ENCODE measurements at regions not wholly inside any gene's neighbourhood (a gene's known extent, or its start where the extent isn't known, plus 50 kb on each side); places are given as distances from the start of the nearest gene placed in this dataset.
A peak's percentile ranks its signal among the peaks of the same experiment; 100 is the strongest.

GRCh38 chr13:85254641-85255040 lies 544.6 kb downstream of the SLITRK6 start:
- Histone ChIP-seq H3K9me3 (ENCODE audit: low read length) (no peaks in the 10 kb centered on the region), H3K9ac (ENCODE audit: low read length) (no peak overlapping the region), H3K36me3 (ENCODE audit: insufficient read depth, low read length) (no peaks in the 10 kb centered on the region), H3K79me2 (ENCODE audit: low read length) (no peaks in the 10 kb centered on the region), H3K27me3 (ENCODE audit: low read length) (no peaks in the 10 kb centered on the region), H3K9me2 (replicated peaks; ENCODE audit: insufficient read depth, low read length) (no peaks in the 10 kb centered on the region), H3K27ac (ENCODE audit: low read length) (no peak overlapping the region), H2AFZ (ENCODE audit: low read length) (no peak overlapping the region), H3K4me3 (ENCODE audit: low read length) (no peak overlapping the region), H4K20me1 (ENCODE audit: insufficient read depth, low read depth, low read length) (no peaks in the 10 kb centered on the region), H3K4me2 (ENCODE audit: low read depth, low read length, poor library complexity, severe bottlenecking) (no peak overlapping the region), H3K4me1 (ENCODE audit: low read length) (peaks cover 11% of the 10 kb centered on the region; the same call in 1 of the 2 replicates)
- DNase-seq = no peak

- Histone ChIP-seq H3K4me3 (ENCODE audit: low read length) (no peak overlapping the region), H3K9me3 (ENCODE audit: low read length) (no peaks in the 10 kb centered on the region), H3K27ac (ENCODE audit: low read length) (no peak overlapping the region), H3K9me2 (replicated peaks; ENCODE audit: insufficient read depth, low read length) (no peaks in the 10 kb centered on the region), H3K36me3 (ENCODE audit: insufficient read depth, low read length) (no peaks in the 10 kb centered on the region), H3K27me3 (ENCODE audit: low read length) (no peaks in the 10 kb centered on the region), H3K4me2 (ENCODE audit: low read depth, low read length, poor library complexity, severe bottlenecking) (no peak overlapping the region), H3K9ac (ENCODE audit: low read length) (no peak overlapping the region), H2AFZ (ENCODE audit: low read length) (peak overlapping the region; percentile 73; the same call in 1 of the 2 replicates), H4K20me1 (ENCODE audit: insufficient read depth, low read depth, low read length) (no peaks in the 10 kb centered on the region), H3K4me1 (ENCODE audit: low read length) (peaks cover 13% of the 10 kb centered on the region; the same call in 1 of the 2 replicates), H3K79me2 (ENCODE audit: low read length) (no peaks in the 10 kb centered on the region)
- DNase-seq = no peak
These were observed 550.1 kb downstream of the SLITRK6 start for GRCh38 chr13:85249151-85249550.

- Histone ChIP-seq H3K9me3 (ENCODE audit: low read length) (no peaks in the 10 kb centered on the region), H3K27ac (ENCODE audit: low read length) (no peak overlapping the region), H3K4me2 (ENCODE audit: low read depth, low read length, poor library complexity, severe bottlenecking) (no peak overlapping the region), H3K4me1 (ENCODE audit: low read length) (peaks cover 13% of the 10 kb centered on the region; the same call in 1 of the 2 replicates), H4K20me1 (ENCODE audit: insufficient read depth, low read depth, low read length) (no peaks in the 10 kb centered on the region), H2AFZ (ENCODE audit: low read length) (no peak overlapping the region), H3K79me2 (ENCODE audit: low read length) (no peaks in the 10 kb centered on the region), H3K4me3 (ENCODE audit: low read length) (no peak overlapping the region), H3K9me2 (replicated peaks; ENCODE audit: insufficient read depth, low read length) (no peaks in the 10 kb centered on the region), H3K36me3 (ENCODE audit: insufficient read depth, low read length) (no peaks in the 10 kb centered on the region), H3K27me3 (ENCODE audit: low read length) (no peaks in the 10 kb centered on the region), H3K9ac (ENCODE audit: low read length) (no peak overlapping the region)
- DNase-seq = no peak
These were observed 551.4 kb downstream of the SLITRK6 start for GRCh38 chr13:85247780-85248179.

DNA sequence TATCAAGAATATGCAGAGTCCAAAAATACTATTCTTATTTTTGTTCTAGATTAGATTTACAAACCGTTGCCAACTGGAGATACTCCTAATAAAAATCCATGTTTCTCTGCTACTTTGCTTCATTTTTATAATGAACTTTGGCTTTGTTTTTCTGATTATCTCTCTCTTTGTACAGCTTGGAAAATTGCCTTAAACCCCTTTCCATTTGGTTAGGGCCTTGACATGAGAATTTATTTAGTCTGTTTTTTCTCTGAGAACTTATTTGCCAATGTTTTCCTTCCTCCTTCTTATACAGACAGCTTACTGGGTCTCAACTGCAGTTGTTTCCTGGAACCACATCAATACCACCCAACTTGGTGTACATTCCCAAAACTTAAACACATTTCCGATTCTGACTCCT lies 555.4 kb downstream of the SLITRK6 start:
- H3K9ac ChIP-seq (ENCODE audit: low read length) = no peak overlapping the region
- no peaks in the 10 kb centered on the region for H3K79me2 ChIP-seq (ENCODE audit: low read length)
- H3K9me2 ChIP-seq (replicated peaks; ENCODE audit: insufficient read depth, low read length) = no peaks in the 10 kb centered on the region
- peak overlapping the region; percentile 57; the same call in 1 of the 2 replicates for H2AFZ ChIP-seq (ENCODE audit: low read length)
- no peak for DNase-seq
- no peaks in the 10 kb centered on the region for H3K36me3 ChIP-seq (ENCODE audit: insufficient read depth, low read length)
- H3K27me3 ChIP-seq (ENCODE audit: low read length) = no peaks in the 10 kb centered on the region
- no peaks in the 10 kb centered on the region for H4K20me1 ChIP-seq (ENCODE audit: insufficient read depth, low read depth, low read length)
- H3K4me3 ChIP-seq (ENCODE audit: low read length) = no peak overlapping the region
- H3K9me3 ChIP-seq (ENCODE audit: low read length) = no peaks in the 10 kb centered on the region
- no peak overlapping the region for H3K27ac ChIP-seq (ENCODE audit: low read length)
- H3K4me2 ChIP-seq (ENCODE audit: low read depth, low read length, poor library complexity, severe bottlenecking) = no peak overlapping the region
- no peaks in the 10 kb centered on the region for H3K4me1 ChIP-seq (ENCODE audit: low read length)

DNA sequence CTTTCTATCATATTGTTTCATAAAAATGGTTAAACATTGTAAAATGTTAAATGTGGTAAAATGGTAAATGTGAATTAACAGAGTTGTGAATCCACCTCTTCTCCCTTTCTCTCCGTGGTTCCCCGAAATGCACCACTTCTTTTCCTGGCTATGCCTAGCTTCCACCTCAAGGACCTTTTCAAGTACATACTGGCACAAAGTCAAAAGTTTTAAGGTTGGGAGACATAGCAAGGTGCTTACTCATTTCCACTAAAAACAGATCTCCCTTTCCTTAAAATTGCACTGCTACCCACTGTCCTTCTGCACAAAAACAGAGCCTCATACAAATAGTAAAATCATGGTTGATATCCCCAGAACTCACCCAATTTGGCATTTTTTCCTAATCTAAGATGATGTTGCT lies 558.2 kb downstream of the SLITRK6 start:
- no peaks in the 10 kb centered on the region for H3K4me1 ChIP-seq (ENCODE audit: low read length)
- no peaks in the 10 kb centered on the region for H3K36me3 ChIP-seq (ENCODE audit: insufficient read depth, low read length)
- H3K4me2 ChIP-seq (ENCODE audit: low read depth, low read length, poor library complexity, severe bottlenecking) = no peak overlapping the region
- H4K20me1 ChIP-seq (ENCODE audit: insufficient read depth, low read depth, low read length) = no peaks in the 10 kb centered on the region
- H3K4me3 ChIP-seq (ENCODE audit: low read length) = no peak overlapping the region
- H3K9ac ChIP-seq (ENCODE audit: low read length) = no peak overlapping the region
- no peaks in the 10 kb centered on the region for H3K9me2 ChIP-seq (replicated peaks; ENCODE audit: insufficient read depth, low read length)
- H2AFZ ChIP-seq (ENCODE audit: low read length) = 0 out of 2 replicates have a peak overlapping the region, but pooled peaks have one; percentile 60
- no peaks in the 10 kb centered on the region for H3K27me3 ChIP-seq (ENCODE audit: low read length)
- H3K79me2 ChIP-seq (ENCODE audit: low read length) = no peaks in the 10 kb centered on the region
- no peaks in the 10 kb centered on the region for H3K9me3 ChIP-seq (ENCODE audit: low read length)
- no peak for DNase-seq
- H3K27ac ChIP-seq (ENCODE audit: low read length) = no peak overlapping the region

DNA sequence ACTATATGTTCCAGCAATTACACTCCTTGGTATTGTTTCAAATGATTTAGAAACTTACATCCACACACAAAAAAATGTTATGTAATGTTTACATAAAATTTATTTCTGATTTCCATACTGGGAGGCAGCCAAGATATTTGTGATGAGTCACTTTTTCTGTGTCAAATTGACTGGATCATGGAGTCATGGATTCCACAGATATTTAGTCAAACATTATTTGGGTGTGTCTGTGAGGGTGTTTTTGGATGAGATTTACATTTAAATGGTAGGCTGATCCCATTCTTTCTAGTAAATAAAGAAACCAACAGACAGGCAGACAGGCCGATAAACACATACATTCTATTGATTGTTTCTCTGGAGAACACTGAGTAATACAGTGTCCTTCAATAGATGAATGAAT lies 562.8 kb downstream of the SLITRK6 start:
- Histone ChIP-seq H2AFZ (ENCODE audit: low read length) (no peak overlapping the region), H3K27me3 (ENCODE audit: low read length) (no peaks in the 10 kb centered on the region), H3K9me2 (replicated peaks; ENCODE audit: insufficient read depth, low read length) (no peaks in the 10 kb centered on the region), H3K9ac (ENCODE audit: low read length) (no peak overlapping the region), H3K4me2 (ENCODE audit: low read depth, low read length, poor library complexity, severe bottlenecking) (no peak overlapping the region), H3K4me1 (ENCODE audit: low read length) (no peaks in the 10 kb centered on the region), H3K79me2 (ENCODE audit: low read length) (no peaks in the 10 kb centered on the region), H3K9me3 (ENCODE audit: low read length) (no peaks in the 10 kb centered on the region), H3K27ac (ENCODE audit: low read length) (no peak overlapping the region), H4K20me1 (ENCODE audit: insufficient read depth, low read depth, low read length) (no peaks in the 10 kb centered on the region), H3K4me3 (ENCODE audit: low read length) (no peak overlapping the region), H3K36me3 (ENCODE audit: insufficient read depth, low read length) (no peaks in the 10 kb centered on the region)
- DNase-seq = no peak

DNA sequence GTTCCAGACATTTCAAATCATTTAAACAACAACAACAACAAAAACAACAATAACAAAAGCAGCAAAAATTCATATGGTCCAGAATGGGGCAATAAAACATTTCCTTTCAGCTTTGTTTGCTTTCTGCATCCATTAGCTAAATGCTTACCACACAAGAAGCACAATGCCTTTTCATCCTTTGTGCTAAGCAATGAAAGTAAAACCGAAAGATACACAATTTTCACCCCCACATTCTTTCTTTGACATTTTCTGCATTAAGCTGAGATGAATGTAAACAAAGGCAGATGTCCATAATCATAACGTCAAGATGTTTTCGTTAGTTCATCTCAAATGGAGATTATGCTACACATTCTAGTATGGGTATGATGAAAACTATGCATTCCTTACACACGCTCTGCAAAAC lies 568.5 kb downstream of the SLITRK6 start:
- DNase-seq = no peak
- Histone ChIP-seq H2AFZ (ENCODE audit: low read length) (peak overlapping the region; percentile 40), H3K79me2 (ENCODE audit: low read length) (no peaks in the 10 kb centered on the region)

DNA sequence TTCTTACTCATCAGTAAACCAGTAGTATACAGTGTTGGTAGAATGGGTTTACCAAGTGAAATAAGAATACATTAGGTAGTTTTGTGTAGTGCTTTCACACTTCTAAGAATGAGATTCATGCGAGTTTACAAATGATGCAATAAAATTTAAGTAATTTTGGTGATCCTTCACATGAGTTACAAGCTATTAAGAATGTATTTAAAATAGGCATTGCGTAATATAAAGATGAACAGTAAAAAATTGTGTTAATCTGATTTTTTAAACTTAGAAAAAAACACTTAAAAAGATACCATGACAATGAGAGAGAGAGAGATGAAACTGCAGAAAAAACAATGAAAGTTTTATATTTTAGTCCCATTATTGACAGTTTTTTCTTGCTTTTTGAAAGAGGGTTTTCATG lies 570.5 kb downstream of the SLITRK6 start:
- Histone ChIP-seq H3K27me3 (ENCODE audit: low read length) (no peaks in the 10 kb centered on the region), H3K9me2 (replicated peaks; ENCODE audit: insufficient read depth, low read length) (no peaks in the 10 kb centered on the region), H2AFZ (ENCODE audit: low read length) (0 out of 2 replicates have a peak overlapping the region, but pooled peaks have one; percentile 36), H3K27ac (ENCODE audit: low read length) (no peak overlapping the region), H3K4me3 (ENCODE audit: low read length) (no peak overlapping the region), H3K4me1 (ENCODE audit: low read length) (peaks cover 12% of the 10 kb centered on the region), H3K4me2 (ENCODE audit: low read depth, low read length, poor library complexity, severe bottlenecking) (no peak overlapping the region), H3K9me3 (ENCODE audit: low read length) (no peaks in the 10 kb centered on the region), H3K36me3 (ENCODE audit: insufficient read depth, low read length) (no peaks in the 10 kb centered on the region), H4K20me1 (ENCODE audit: insufficient read depth, low read depth, low read length) (no peaks in the 10 kb centered on the region), H3K9ac (ENCODE audit: low read length) (no peak overlapping the region), H3K79me2 (ENCODE audit: low read length) (no peaks in the 10 kb centered on the region)
- no peak for DNase-seq

More for the DNA sequence above, 568.5 kb downstream of the SLITRK6 start:
- Histone ChIP-seq H3K9ac (ENCODE audit: low read length) (no peak overlapping the region), H3K27me3 (ENCODE audit: low read length) (no peaks in the 10 kb centered on the region), H4K20me1 (ENCODE audit: insufficient read depth, low read depth, low read length) (no peaks in the 10 kb centered on the region), H3K9me3 (ENCODE audit: low read length) (no peaks in the 10 kb centered on the region), H3K4me2 (ENCODE audit: low read depth, low read length, poor library complexity, severe bottlenecking) (peak overlapping the region; percentile 7), H3K36me3 (ENCODE audit: insufficient read depth, low read length) (no peaks in the 10 kb centered on the region), H3K4me1 (ENCODE audit: low read length) (peaks cover 6% of the 10 kb centered on the region; the same call in 1 of the 2 replicates), H3K9me2 (replicated peaks; ENCODE audit: insufficient read depth, low read length) (no peaks in the 10 kb centered on the region), H3K4me3 (ENCODE audit: low read length) (no peak overlapping the region), H3K27ac (ENCODE audit: low read length) (no peak overlapping the region)
